ENCODE measurements at regions not wholly inside any gene's neighbourhood (a gene's known extent, or its start where the extent isn't known, plus 50 kb on each side); places are given as distances from the start of the nearest gene placed in this dataset.

GRCh38 chr1:221435504-221435904, 306.4 kb downstream of the DUSP10 start:
- peak; percentile 53 for DNase-seq (ENCODE audit: low spot score)
- TF ChIP-seq CTCF (IDR thresholded peaks at IDR 0.05; ENCODE audit: extremely low read depth, insufficient read depth, missing control alignments) = peak; percentile 81
- in situ Hi-C loops (cut with MboI; ENCODE audit: low pct_unique_long_range_greater_than_20kb, low sequenced_read_pairs, unreplicated experiment) = no loop called here

GRCh38 chr1:221437171-221437570, 304.7 kb downstream of the DUSP10 start:
- no peak for DNase-seq (ENCODE audit: low spot score)
- TF ChIP-seq CTCF (IDR thresholded peaks at IDR 0.05; ENCODE audit: extremely low read depth, insufficient read depth, missing control alignments) = no peak
- in situ Hi-C loops (cut with MboI; ENCODE audit: low pct_unique_long_range_greater_than_20kb, low sequenced_read_pairs, unreplicated experiment) = no loop called here

GRCh38 chr1:221437926-221438325, 304.0 kb downstream of the DUSP10 start:
- TF ChIP-seq CTCF (IDR thresholded peaks at IDR 0.05; ENCODE audit: extremely low read depth, insufficient read depth, missing control alignments) = no peak
- DNase-seq (ENCODE audit: low spot score) = no peak
- in situ Hi-C loops (cut with MboI; ENCODE audit: low pct_unique_long_range_greater_than_20kb, low sequenced_read_pairs, unreplicated experiment) = no loop called here

- DNase-seq (ENCODE audit: low spot score) = peak; percentile 10
- no peak for TF ChIP-seq CTCF (IDR thresholded peaks at IDR 0.05; ENCODE audit: extremely low read depth, insufficient read depth, missing control alignments)
- in situ Hi-C loops (cut with MboI; ENCODE audit: low pct_unique_long_range_greater_than_20kb, low sequenced_read_pairs, unreplicated experiment) = no loop called here
Measured at GRCh38 chr1:221439008-221439746, 302.7 kb downstream of the DUSP10 start.

GRCh38 chr1:221439747-221440501, 302.0 kb downstream of the DUSP10 start:
- DNase-seq (ENCODE audit: low spot score) = no peak
- in situ Hi-C loops (cut with MboI; ENCODE audit: low pct_unique_long_range_greater_than_20kb, low sequenced_read_pairs, unreplicated experiment) = no loop called here
- no peak for TF ChIP-seq CTCF (IDR thresholded peaks at IDR 0.05; ENCODE audit: extremely low read depth, insufficient read depth, missing control alignments)

- DNase-seq (ENCODE audit: low spot score) = no peak
- in situ Hi-C loops (cut with MboI; ENCODE audit: low pct_unique_long_range_greater_than_20kb, low sequenced_read_pairs, unreplicated experiment) = no loop called here
- no peak for TF ChIP-seq CTCF (IDR thresholded peaks at IDR 0.05; ENCODE audit: extremely low read depth, insufficient read depth, missing control alignments)
Measured at GRCh38 chr1:221440658-221441057, 301.2 kb downstream of the DUSP10 start.
